ENCODE measurements at regions not wholly inside any gene's neighbourhood (a gene's known extent, or its start where the extent isn't known, plus 50 kb on each side); places are given as distances from the start of the nearest gene placed in this dataset.

DNA sequence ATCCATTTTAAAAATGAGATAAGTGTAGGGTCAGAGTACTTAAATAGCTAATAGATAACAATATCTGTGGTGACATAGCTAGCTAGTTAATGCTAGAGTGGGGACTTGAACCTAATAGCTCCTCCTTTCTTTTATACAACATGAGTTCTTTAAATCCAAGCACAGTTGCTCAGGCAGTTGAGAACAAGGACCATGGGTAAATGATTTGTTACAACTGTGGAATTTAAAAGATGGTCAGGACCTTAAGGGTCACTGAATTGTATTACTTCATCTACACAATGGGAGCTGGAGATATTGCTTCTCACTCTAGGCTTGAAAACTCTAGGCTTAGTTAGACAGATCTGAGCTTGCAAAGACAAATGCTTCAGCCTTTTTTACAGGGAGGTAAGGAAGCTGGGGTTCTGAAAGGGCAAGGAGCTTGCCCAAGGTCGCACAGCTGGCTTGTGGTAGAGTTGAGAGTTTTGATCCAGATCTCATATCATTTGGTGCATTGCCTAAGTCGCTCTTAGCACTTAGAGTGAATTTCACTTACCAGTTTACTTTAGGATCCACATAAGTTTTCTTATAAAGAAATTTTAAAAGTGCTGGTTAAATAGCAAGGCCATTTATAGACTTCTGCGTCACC, 90.2 kb downstream of the EDEM1 start:
- Histone ChIP-seq H3K4me1 (no peaks in the 10 kb centered on the region), H3K27ac (no peak overlapping the region), H3K36me3 (no peaks in the 10 kb centered on the region), H3K9me3 (no peaks in the 10 kb centered on the region), H3K4me3 (no peak overlapping the region), H3K27me3 (no peaks in the 10 kb centered on the region)
- DNase-seq = no peak
- TF ChIP-seq, protein P1, sequence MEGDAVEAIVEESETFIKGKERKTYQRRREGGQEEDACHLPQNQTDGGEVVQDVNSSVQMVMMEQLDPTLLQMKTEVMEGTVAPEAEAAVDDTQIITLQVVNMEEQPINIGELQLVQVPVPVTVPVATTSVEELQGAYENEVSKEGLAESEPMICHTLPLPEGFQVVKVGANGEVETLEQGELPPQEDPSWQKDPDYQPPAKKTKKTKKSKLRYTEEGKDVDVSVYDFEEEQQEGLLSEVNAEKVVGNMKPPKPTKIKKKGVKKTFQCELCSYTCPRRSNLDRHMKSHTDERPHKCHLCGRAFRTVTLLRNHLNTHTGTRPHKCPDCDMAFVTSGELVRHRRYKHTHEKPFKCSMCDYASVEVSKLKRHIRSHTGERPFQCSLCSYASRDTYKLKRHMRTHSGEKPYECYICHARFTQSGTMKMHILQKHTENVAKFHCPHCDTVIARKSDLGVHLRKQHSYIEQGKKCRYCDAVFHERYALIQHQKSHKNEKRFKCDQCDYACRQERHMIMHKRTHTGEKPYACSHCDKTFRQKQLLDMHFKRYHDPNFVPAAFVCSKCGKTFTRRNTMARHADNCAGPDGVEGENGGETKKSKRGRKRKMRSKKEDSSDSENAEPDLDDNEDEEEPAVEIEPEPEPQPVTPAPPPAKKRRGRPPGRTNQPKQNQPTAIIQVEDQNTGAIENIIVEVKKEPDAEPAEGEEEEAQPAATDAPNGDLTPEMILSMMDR (IDR thresholded peaks at IDR 0.05) = no peak
- TF ChIP-seq POLR2A (IDR thresholded peaks at IDR 0.05) = no peak

DNA sequence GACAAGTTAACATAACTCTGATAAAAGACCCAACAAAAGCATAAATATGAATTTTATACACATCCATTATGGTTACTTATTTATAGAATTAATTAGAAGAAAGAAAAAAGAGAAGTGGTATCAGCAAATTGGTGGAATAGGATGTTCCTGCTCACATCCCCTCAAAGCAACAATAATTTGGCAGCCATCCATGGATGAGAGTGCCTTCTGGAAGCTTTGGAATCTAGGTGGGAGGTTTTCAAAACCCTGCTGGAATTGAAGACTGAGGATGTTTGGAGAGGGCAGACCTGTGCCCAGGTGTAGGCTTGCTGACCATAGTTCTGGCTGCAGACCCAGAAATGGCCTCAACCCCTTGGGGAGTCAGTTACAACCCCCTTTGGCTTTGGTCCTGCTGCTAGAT, 91.2 kb downstream of the EDEM1 start:
- Histone ChIP-seq H3K4me1 (no peaks in the 10 kb centered on the region), H3K4me3 (no peak overlapping the region), H3K36me3 (no peaks in the 10 kb centered on the region), H3K9me3 (no peaks in the 10 kb centered on the region), H3K27ac (no peak overlapping the region), H3K27me3 (no peaks in the 10 kb centered on the region)
- TF ChIP-seq, protein P1 (IDR thresholded peaks at IDR 0.05) = no peak
- no peak for DNase-seq

DNA sequence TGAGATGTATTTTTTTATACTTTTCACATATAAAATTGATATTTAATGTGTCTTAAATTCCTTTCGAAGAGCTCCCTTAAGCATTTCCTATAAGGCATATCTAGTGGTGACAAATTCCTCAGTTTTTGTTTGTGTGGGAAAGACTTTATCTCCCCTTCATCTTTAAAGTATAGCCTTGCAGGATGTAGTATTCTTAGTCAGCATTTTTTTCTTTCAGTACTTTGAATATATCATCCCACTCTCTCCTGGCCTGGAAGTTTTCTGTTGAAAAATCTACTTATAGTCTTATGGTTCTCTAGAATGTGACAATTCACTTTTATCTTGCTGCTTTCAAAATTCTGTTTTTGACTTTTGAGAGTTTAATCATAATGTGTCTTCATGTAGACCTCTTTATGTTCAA, 95.2 kb downstream of the EDEM1 start:
- no peak overlapping the region for H3K27ac ChIP-seq
- no peaks in the 10 kb centered on the region for H3K27me3 ChIP-seq
- no peaks in the 10 kb centered on the region for H3K4me1 ChIP-seq
- H3K9me3 ChIP-seq = no peaks in the 10 kb centered on the region
- H3K4me3 ChIP-seq = no peak overlapping the region
- TF ChIP-seq, protein P1 (IDR thresholded peaks at IDR 0.05) = no peak
- no peak for TF ChIP-seq POLR2A (IDR thresholded peaks at IDR 0.05)
- no peaks in the 10 kb centered on the region for H3K36me3 ChIP-seq
- DNase-seq = no peak

DNA sequence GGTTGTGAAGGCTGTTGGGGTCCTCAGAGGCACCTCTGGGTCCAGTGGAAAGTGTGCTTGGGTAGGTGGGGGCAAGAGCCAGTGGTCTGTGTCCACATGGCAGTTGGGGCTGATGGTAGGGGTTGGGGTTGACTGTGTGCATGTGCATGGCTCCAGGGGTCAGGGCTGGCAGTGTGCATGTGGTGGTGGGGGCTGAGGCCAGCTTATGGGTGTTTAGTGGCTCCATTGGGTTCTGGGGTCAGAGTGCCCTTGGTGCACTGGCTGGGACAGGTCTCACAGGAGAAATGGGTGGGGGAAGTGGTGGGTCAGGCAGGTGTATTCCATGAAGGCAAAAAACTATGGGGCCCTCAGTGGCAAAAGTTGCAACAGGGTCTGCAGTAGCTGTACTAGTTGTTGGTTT, 97.9 kb downstream of the EDEM1 start:
- no peak overlapping the region for H3K4me3 ChIP-seq
- H3K27ac ChIP-seq = no peak overlapping the region
- H3K36me3 ChIP-seq = no peaks in the 10 kb centered on the region
- H3K9me3 ChIP-seq = no peaks in the 10 kb centered on the region
- no peak for TF ChIP-seq POLR2A (IDR thresholded peaks at IDR 0.05)
- TF ChIP-seq, protein P1 (IDR thresholded peaks at IDR 0.05) = no peak
- no peaks in the 10 kb centered on the region for H3K4me1 ChIP-seq
- no peak for DNase-seq
- H3K27me3 ChIP-seq = no peaks in the 10 kb centered on the region

DNA sequence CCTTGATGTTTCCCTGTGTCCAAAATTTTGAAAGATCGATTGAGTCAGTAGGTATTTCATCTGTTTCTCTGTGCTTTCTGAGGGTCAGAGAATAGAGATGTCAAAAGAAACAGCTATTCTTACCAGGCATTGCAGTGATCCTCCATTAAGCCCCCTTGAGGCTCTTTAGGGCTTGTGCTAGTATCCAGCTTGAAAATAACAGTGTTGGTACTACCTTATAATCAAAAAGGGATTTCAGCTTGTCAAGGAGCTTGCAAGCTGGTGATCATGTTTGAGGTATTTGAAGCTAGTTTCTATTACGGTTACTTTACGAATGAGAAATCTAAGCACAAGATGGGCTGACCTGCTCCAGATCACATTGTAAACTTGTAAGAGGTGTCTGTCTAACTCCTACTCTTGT, 103.4 kb downstream of the EDEM1 start:
- Histone ChIP-seq H3K27ac (no peak overlapping the region), H3K9me3 (no peaks in the 10 kb centered on the region), H3K27me3 (no peaks in the 10 kb centered on the region), H3K4me3 (no peak overlapping the region), H3K36me3 (no peaks in the 10 kb centered on the region), H3K4me1 (no peaks in the 10 kb centered on the region)
- no peak for DNase-seq
- TF ChIP-seq, protein P1 (IDR thresholded peaks at IDR 0.05) = no peak
- TF ChIP-seq POLR2A (IDR thresholded peaks at IDR 0.05) = no peak

DNA sequence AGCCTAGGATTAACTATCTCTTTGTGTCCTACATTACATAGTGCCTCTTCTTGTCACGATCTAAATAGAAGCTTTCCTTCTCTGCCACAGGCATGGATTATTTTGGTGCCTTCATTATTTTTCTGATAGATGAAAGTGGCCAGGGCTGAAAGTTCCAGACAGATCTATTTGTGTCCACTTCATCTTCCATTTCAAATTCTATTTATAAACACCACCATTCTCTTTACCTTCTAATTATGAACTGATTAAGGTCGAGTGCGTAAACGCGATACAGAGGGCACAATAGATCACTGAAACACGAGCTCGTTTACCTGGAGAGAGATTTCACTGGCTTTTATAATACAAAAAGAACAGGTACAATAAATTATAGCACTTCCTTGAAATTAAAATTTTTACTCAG, 105.0 kb downstream of the EDEM1 start:
- no peaks in the 10 kb centered on the region for H3K27me3 ChIP-seq
- H3K9me3 ChIP-seq = no peaks in the 10 kb centered on the region
- no peak overlapping the region for H3K4me3 ChIP-seq
- TF ChIP-seq, protein P1 (IDR thresholded peaks at IDR 0.05) = no peak
- no peak for TF ChIP-seq POLR2A (IDR thresholded peaks at IDR 0.05)
- no peak overlapping the region for H3K27ac ChIP-seq
- no peaks in the 10 kb centered on the region for H3K4me1 ChIP-seq
- no peak for DNase-seq
- no peaks in the 10 kb centered on the region for H3K36me3 ChIP-seq

Measured in Peyer's patch (tissue), 4 donors.